A549 (cell line): ENCODE measurements at regions not wholly inside any gene's neighbourhood (a gene's known extent, or its start where the extent isn't known, plus 50 kb on each side); places are given as distances from the start of the nearest gene placed in this dataset.

Experiments used
- ATAC-seq, 2 experiments: fragments of 200-7000 bp in 1 of 2; fragments of >200 bp in 1 of 2; cut with Nextera tagmentation in 1 of 2; cut with Tn5 transposase in 1 of 2; 3 replicates each; pipeline versions ENCODE4 v1.8.0 to v1.9.1; 2018 to 2020; ENCODE audit warnings: mild to moderate bottlenecking in 1 of 2, moderate library complexity in 1 of 2
- CTCF ChIA-PET: fragments of 300-600 bp; sonication (Branson Sonifier 250); formaldehyde crosslinking; extraction: SDS; loops from one replicate; lab custom pipeline; 2021; ENCODE audit warnings: antibody characterized with exemption, inconsistent platforms; lab: Yijun Ruan, JAX
- POLR2A ChIA-PET: fragments of 350-600 bp; formaldehyde crosslinking; extraction: SDS; loops from one replicate; lab custom pipeline; 2021; ENCODE audit warnings: antibody characterized with exemption, inconsistent platforms; lab: Yijun Ruan, JAX
- DNase-seq, 2 experiments: peaks; one replicate each; pipeline versions ENCODE4 v3.0.0 to v3.0.0-alpha.2; 2011 to 2016; ENCODE audit warnings: low read depth in 1 of 2, low spot score in 1 of 2
- FAIRE-seq: peaks from 2 replicates; lab custom pipeline; 2011; peaks lifted over from hg19 to GRCh38; lab: Jason Lieb, UNC
- H3K27ac ChIP-seq, 2 experiments: fragments of >200 bp; sonication (Bioruptor Twin); formaldehyde crosslinking; 3 replicates each; pipeline ENCODE4 v1.5.1; 2016 to 2017
- H3K4me1 ChIP-seq: fragments of >200 bp; sonication (Bioruptor Twin); formaldehyde crosslinking; 3 replicates; pipeline ENCODE4 v1.6.1; 2016
- H3K4me2 ChIP-seq: fragments of >200 bp; sonication (Bioruptor Twin); formaldehyde crosslinking; 3 replicates; pipeline ENCODE4 v1.6.1; 2016
- H3K4me3 ChIP-seq: fragments of >200 bp; sonication (Bioruptor Twin); formaldehyde crosslinking; 3 replicates; pipeline ENCODE4 v1.5.1; 2016
- H3K9me3 ChIP-seq: fragments of >200 bp; sonication (Bioruptor Twin); formaldehyde crosslinking; 3 replicates; pipeline ENCODE4 v1.6.1; 2016
- ATOH8 ChIP-seq: fragments of 250-450 bp; sonication (Bioruptor Pico); IDR thresholded peaks from 2 replicates; pipeline ENCODE4 v1.5.0; 2020; ENCODE audit warnings: low read depth, mild to moderate bottlenecking, moderate library complexity
- BCL3 ChIP-seq: fragments of >200 bp; sonication (Bioruptor Twin); formaldehyde crosslinking; IDR thresholded peaks from 3 replicates; pipeline ENCODE4 v1.6.1; 2016
- CBX8 ChIP-seq: fragments of 200-600 bp; sonication (generic); IDR thresholded peaks from 2 replicates; pipeline ENCODE4 v1.6.1; 2016
- CEBPB ChIP-seq, 2 experiments: fragments of >200 bp in 1 of 2; sonication (Bioruptor Twin) in 1 of 2; formaldehyde crosslinking in 1 of 2; IDR thresholded peaks; 2 replicates each; pipeline ENCODE4 v1.6.1; 2012 to 2016
- EHF ChIP-seq: fragments of 250-450 bp; sonication (Bioruptor Pico); IDR thresholded peaks from 2 replicates; pipeline ENCODE4 v1.5.0; 2020; ENCODE audit warnings: mild to moderate bottlenecking
- EHMT2 ChIP-seq: fragments of 200-600 bp; sonication (generic); IDR thresholded peaks from 2 replicates; pipeline ENCODE4 v1.6.1; 2016; ENCODE audit warnings: antibody characterized with exemption, low read depth, mild to moderate bottlenecking, moderate library complexity
- EP300 ChIP-seq, 2 experiments: fragments of >200 bp; sonication (Bioruptor Twin); formaldehyde crosslinking; IDR thresholded peaks; 2 replicates in 1 of 2; 3 replicates in 1 of 2; pipeline ENCODE4 v1.6.1; 2016 to 2017
- ESRRA ChIP-seq: fragments of 150-350 bp; IDR thresholded peaks from 2 replicates; pipeline ENCODE4 v1.6.1; 2014; ENCODE audit warnings: mild to moderate bottlenecking, low read length, borderline replicate concordance
- FOXS1 ChIP-seq: fragments of 250-450 bp; sonication (Bioruptor Pico); IDR thresholded peaks from 2 replicates; pipeline ENCODE4 v1.5.0; 2020; ENCODE audit warnings: mild to moderate bottlenecking, moderate library complexity
- HEYL ChIP-seq: fragments of 250-450 bp; sonication (Bioruptor Pico); IDR thresholded peaks from 2 replicates; pipeline ENCODE4 v1.8.0; 2021; ENCODE audit warnings: mild to moderate bottlenecking, moderate library complexity
- MAZ ChIP-seq: fragments of 150-350 bp; IDR thresholded peaks from 2 replicates; pipeline ENCODE4 v1.6.1; 2014; ENCODE audit warnings: antibody characterized with exemption, low read depth, low read length, borderline replicate concordance
- MYC ChIP-seq: IDR thresholded peaks from 2 replicates; pipeline ENCODE4 v1.6.1; 2012; ENCODE audit warnings: mild to moderate bottlenecking, inconsistent platforms, low read length, improper control_type of control experiment, borderline replicate concordance
- NFE2L2 ChIP-seq: fragments of 150-350 bp; conservative IDR thresholded peaks from 2 replicates; pipeline ENCODE4 v1.6.1; 2014; ENCODE audit warnings: low read length
- NR3C1 ChIP-seq: fragments of >200 bp; sonication (Bioruptor Twin); formaldehyde crosslinking; IDR thresholded peaks from 3 replicates; pipeline ENCODE4 v1.6.1; 2017
- PBX3 ChIP-seq: IDR thresholded peaks from 2 replicates; pipeline ENCODE4 v1.6.1; 2012
- POLR2AphosphoS2 ChIP-seq: conservative IDR thresholded peaks from 2 replicates; pipeline ENCODE4 v1.6.1; 2012; ENCODE audit warnings: low read length, improper control_type of control experiment, inconsistent platforms
- RARB ChIP-seq: fragments of 250-450 bp; sonication (Bioruptor Pico); IDR thresholded peaks from 2 replicates; pipeline ENCODE4 v1.8.0; 2021; ENCODE audit warnings: mild to moderate bottlenecking, moderate library complexity
- RFX5 ChIP-seq: fragments of 450-650 bp; IDR thresholded peaks from 2 replicates; pipeline ENCODE4 v1.7.1; 2014; ENCODE audit warnings: antibody characterized with exemption, mild to moderate bottlenecking, moderate library complexity
- RNF2 ChIP-seq: fragments of 200-600 bp; sonication (generic); IDR thresholded peaks from 2 replicates; pipeline ENCODE4 v1.6.1; 2016; ENCODE audit warnings: low read depth, mild to moderate bottlenecking, antibody characterized with exemption, moderate library complexity, borderline replicate concordance
- SMC3 ChIP-seq: fragments of >200 bp; sonication (Bioruptor Twin); formaldehyde crosslinking; IDR thresholded peaks from 3 replicates; pipeline ENCODE4 v1.6.1; 2018; ENCODE audit warnings: inconsistent platforms
- SREBF2 ChIP-seq: fragments of 450-650 bp; IDR thresholded peaks from 2 replicates; pipeline ENCODE4 v1.6.1; 2014; ENCODE audit warnings: mild to moderate bottlenecking, moderate library complexity
- ZFP36 ChIP-seq: fragments of 450-650 bp; IDR thresholded peaks from 2 replicates; pipeline ENCODE4 v1.6.1; 2014; ENCODE audit warnings: borderline replicate concordance; ENCODE audit not compliant: partially characterized antibody
- WGBS: methylation state at CpG from one replicate; pipeline ENCODE4 v1.1.6; 2017; ENCODE audit errors: missing lambda C conversion rate; 5-methylcytosine and 5-hydroxymethylcytosine counted together

- CTCF ChIA-PET, result no interaction called here
- no peak for TF ChIP-seq RFX5
- TF ChIP-seq CEBPB (IDR thresholded peaks at IDR 0.05), result no peak
- no peak for TF ChIP-seq SREBF2
- no peak for TF ChIP-seq RNF2
- no peak for TF ChIP-seq NR3C1
- no peak for TF ChIP-seq EHMT2
- TF ChIP-seq ESRRA, result no peak
- no peak for TF ChIP-seq NFE2L2
- no peak for TF ChIP-seq EHF (CRISPR knock-in tag)
- DNase-seq (no peak), FAIRE-seq (no peak), ATAC-seq (no peak)
- Histone ChIP-seq H3K4me3 (no peak overlapping the region), H3K4me2 (no peak overlapping the region), H3K4me1 (no peaks in the 10 kb centered on the region), H3K27ac (no peak overlapping the region), H3K9me3 (no peaks in the 10 kb centered on the region)
- POLR2A ChIA-PET, result no interaction called here
- WGBS, result 58% methylated on average over 7 of the region's 7 CpGs
Measured at GRCh38 chr13:106423530-106423929, 111.9 kb downstream of the EFNB2 start.

GRCh38 chr13:106418556-106418955 lies 116.9 kb downstream of the EFNB2 start:
- no peak for ATAC-seq
- no peak overlapping the region for H3K27ac ChIP-seq
- no peak overlapping the region for H3K4me2 ChIP-seq
- no peak for TF ChIP-seq RFX5
- TF ChIP-seq MYC, result no peak
- TF ChIP-seq EP300 (IDR thresholded peaks at IDR 0.05), result no peak
- no peak for DNase-seq
- H3K9me3 ChIP-seq, result no peaks in the 10 kb centered on the region
- FAIRE-seq, result no peak
- WGBS, result 76% methylated on average over 4 of the region's 4 CpGs
- CTCF ChIA-PET, result no interaction called here
- POLR2A ChIA-PET, result no interaction called here
- no peak overlapping the region for H3K4me3 ChIP-seq
- H3K4me1 ChIP-seq, result no peaks in the 10 kb centered on the region

- 67% methylated on average over 16 of the region's 16 CpGs for WGBS
- DNase-seq (no peak), FAIRE-seq (no peak), ATAC-seq (no peak)
- ChIA-PET CTCF (interaction anchor here (0.7 kb wide), 1 partner anchor 911 kb away, joined by 3 read pairs; no protein-coding TSS in a partner anchor), POLR2A (no interaction called here)
- Histone ChIP-seq H3K4me3 (no peak overlapping the region), H3K9me3 (no peaks in the 10 kb centered on the region), H3K4me1 (no peaks in the 10 kb centered on the region), H3K27ac (no peak overlapping the region), H3K4me2 (no peak overlapping the region)
- TF ChIP-seq ATOH8 (CRISPR knock-in tag), result no peak
- TF ChIP-seq HEYL, result no peak
- no peak for TF ChIP-seq MAZ
- no peak for TF ChIP-seq RFX5
- no peak for TF ChIP-seq NFE2L2
- TF ChIP-seq SMC3, result no peak
- no peak for TF ChIP-seq ZFP36
- TF ChIP-seq POLR2AphosphoS2, result no peak
- no peak for TF ChIP-seq CBX8
- TF ChIP-seq RARB (CRISPR knock-in tag), result no peak
- TF ChIP-seq FOXS1 (CRISPR knock-in tag), result no peak
- no peak for TF ChIP-seq PBX3
- TF ChIP-seq BCL3, result no peak
Measured at GRCh38 chr13:106417467-106418110, 117.9 kb downstream of the EFNB2 start.
